IMR-90 (cell line): ENCODE measurements at regions not wholly inside any gene's neighbourhood (a gene's known extent, or its start where the extent isn't known, plus 50 kb on each side); places are given as distances from the start of the nearest gene placed in this dataset.

Source experiments
- ATAC-seq: fragments of 200-7000 bp; cut with Tn5 transposase; 2 replicates; pipeline ENCODE4 v1.9.1; 2020; ENCODE audit warnings: low read depth, mild to moderate bottlenecking, moderate library complexity
- BruUV-seq: library from RNA; stranded (reverse); fragments of 400-500 nt; replicated peaks from 2 replicates; lab custom pipeline; 2021; lab: Mats Ljungman, UMichigan
- CTCF ChIA-PET: fragments of 300-600 bp; formaldehyde crosslinking; extraction: SDS; loops from one replicate; lab custom pipeline; 2021; ENCODE audit warnings: antibody characterized with exemption; lab: Yijun Ruan, JAX
- POLR2A ChIA-PET: fragments of 300-600 bp; sonication (Branson Sonifier 250); formaldehyde crosslinking; loops from one replicate; lab custom pipeline; 2022; ENCODE audit warnings: antibody characterized with exemption; ENCODE audit not compliant: unreplicated experiment; lab: Charles Lee
- DNase-seq: peaks from one replicate; pipeline ENCODE4 v3.0.0; 2013
- H2AFZ ChIP-seq: replicated peaks from 2 replicates; pipeline ENCODE3; 2013; ENCODE audit warnings: low read length, mild to moderate bottlenecking; ENCODE audit not compliant: poor library complexity
- H2AK5ac ChIP-seq: 2 replicates; pipeline ENCODE4 v1.6.1; 2013; ENCODE audit warnings: low read depth, low read length, inconsistent platforms
- H2AK9ac ChIP-seq: replicated peaks from 2 replicates; pipeline ENCODE3; 2013; ENCODE audit warnings: mild to moderate bottlenecking, low read depth, low read length, moderate library complexity; ENCODE audit not compliant: poor library complexity
- H2BK120ac ChIP-seq: 2 replicates; pipeline ENCODE4 v1.6.1; 2013; ENCODE audit warnings: low read depth, low read length, inconsistent platforms
- H2BK15ac ChIP-seq: 3 replicates; pipeline ENCODE4 v1.6.1; 2013; ENCODE audit warnings: low read depth, low read length, inconsistent platforms
- H2BK20ac ChIP-seq: 2 replicates; pipeline ENCODE4 v1.6.1; 2013; ENCODE audit warnings: low read depth, mild to moderate bottlenecking, inconsistent platforms, low read length, moderate library complexity
- H2BK5ac ChIP-seq: 2 replicates; pipeline ENCODE4 v1.6.1; 2013; ENCODE audit warnings: mild to moderate bottlenecking, low read depth, low read length, inconsistent platforms; ENCODE audit not compliant: poor library complexity, severe bottlenecking
- H3K14ac ChIP-seq: replicated peaks from 2 replicates; pipeline ENCODE4 v1.6.1; 2013; ENCODE audit warnings: low read depth, low read length, inconsistent platforms
- H3K18ac ChIP-seq: 2 replicates; pipeline ENCODE4 v1.6.1; 2013; ENCODE audit warnings: low read depth, low read length, control low read depth
- H3K23ac ChIP-seq: 2 replicates; pipeline ENCODE4 v1.6.1; 2013; ENCODE audit warnings: low read depth, low read length, inconsistent platforms
- H3K27ac ChIP-seq: 2 replicates; pipeline ENCODE4 v1.5.1; 2013; ENCODE audit warnings: mild to moderate bottlenecking, control low read depth, low read length; ENCODE audit not compliant: insufficient read depth
- H3K27me3 ChIP-seq: 2 replicates; pipeline ENCODE4 v1.6.1; 2013; ENCODE audit warnings: low read length; ENCODE audit not compliant: control insufficient read depth, insufficient read depth
- H3K36me3 ChIP-seq: 2 replicates; pipeline ENCODE4 v1.6.1; 2013; ENCODE audit warnings: low read length, mixed read lengths; ENCODE audit not compliant: control insufficient read depth, insufficient read depth
- H3K4ac ChIP-seq: 2 replicates; pipeline ENCODE4 v1.6.1; 2013; ENCODE audit warnings: low read depth, low read length, inconsistent platforms
- H3K4me1 ChIP-seq: 2 replicates; pipeline ENCODE4 v1.6.1; 2013; ENCODE audit warnings: low read length, mixed read lengths; ENCODE audit not compliant: control insufficient read depth, insufficient read depth
- H3K4me2 ChIP-seq: 2 replicates; pipeline ENCODE4 v1.6.1; 2013; ENCODE audit warnings: low read depth, mild to moderate bottlenecking, control low read depth, low read length, moderate library complexity
- H3K4me3 ChIP-seq: 2 replicates; pipeline ENCODE4 v1.5.1; 2013; ENCODE audit warnings: low read depth, mild to moderate bottlenecking, control low read depth, low read length, moderate library complexity; ENCODE audit not compliant: insufficient read depth
- H3K56ac ChIP-seq: 2 replicates; pipeline ENCODE4 v1.6.1; 2013; ENCODE audit warnings: low read length, inconsistent platforms; ENCODE audit not compliant: insufficient read depth; ENCODE audit errors: extremely low read depth
- H3K79me1 ChIP-seq, 2 experiments: 2 replicates each; pipeline ENCODE4 v1.6.1; 2013; ENCODE audit warnings: low read length in 2 of 2, inconsistent platforms in 1 of 2, low read depth in 1 of 2
- H3K9ac ChIP-seq: 2 replicates; pipeline ENCODE4 v1.6.1; 2013; ENCODE audit warnings: low read depth, low read length, control low read depth
- H3K9me1 ChIP-seq: 2 replicates; pipeline ENCODE4 v1.6.1; 2013; ENCODE audit warnings: low read length, inconsistent platforms; ENCODE audit not compliant: insufficient read depth
- H3K9me3 ChIP-seq: 2 replicates; pipeline ENCODE4 v1.6.1; 2013; ENCODE audit warnings: low read length; ENCODE audit not compliant: control insufficient read depth, insufficient read depth
- H4K20me1 ChIP-seq: 2 replicates; pipeline ENCODE4 v1.6.1; 2013; ENCODE audit warnings: low read length, inconsistent platforms; ENCODE audit not compliant: insufficient read depth
- H4K5ac ChIP-seq: 2 replicates; pipeline ENCODE4 v1.6.1; 2013; ENCODE audit warnings: mild to moderate bottlenecking, low read depth, low read length, control low read depth
- H4K8ac ChIP-seq, 2 experiments: 2 replicates each; pipeline ENCODE4 v1.6.1; 2013; ENCODE audit warnings: low read depth in 2 of 2, low read length in 2 of 2, control low read depth in 1 of 2, inconsistent platforms in 1 of 2
- H4K91ac ChIP-seq: 2 replicates; pipeline ENCODE4 v1.6.1; 2013; ENCODE audit warnings: low read depth, low read length, inconsistent platforms; ENCODE audit not compliant: insufficient read depth
- BHLHE40 ChIP-seq: fragments of 150-350 bp; IDR thresholded peaks from 2 replicates; pipeline ENCODE4 v1.6.1; 2016; ENCODE audit warnings: mild to moderate bottlenecking, low read depth, low read length
- CEBPB ChIP-seq: IDR thresholded peaks from 2 replicates; pipeline ENCODE4 v1.6.1; 2012; ENCODE audit warnings: low read depth, low read length, improper control_type of control experiment
- CHD1 ChIP-seq: IDR thresholded peaks from 2 replicates; pipeline ENCODE4 v1.6.1; 2012; ENCODE audit warnings: low read depth, low read length, improper control_type of control experiment
- CTCF ChIP-seq: conservative IDR thresholded peaks from 2 replicates; pipeline ENCODE4 v1.5.1; 2012; ENCODE audit warnings: mild to moderate bottlenecking, low read depth, low read length, improper control_type of control experiment
- ELK1 ChIP-seq: fragments of 150-350 bp; IDR thresholded peaks from 2 replicates; pipeline ENCODE4 v1.6.1; 2016; ENCODE audit warnings: low read depth, mild to moderate bottlenecking, low read length, moderate library complexity, borderline replicate concordance
- MAFK ChIP-seq: IDR thresholded peaks from 2 replicates; pipeline ENCODE4 v1.6.1; 2012; ENCODE audit warnings: low read depth, low read length, improper control_type of control experiment
- MAZ ChIP-seq: IDR thresholded peaks from 2 replicates; pipeline ENCODE4 v1.6.1; 2012; ENCODE audit warnings: low read depth, mild to moderate bottlenecking, low read length, improper control_type of control experiment, moderate library complexity, borderline replicate concordance
- MXI1 ChIP-seq: IDR thresholded peaks from 2 replicates; pipeline ENCODE4 v1.6.1; 2012; ENCODE audit warnings: low read depth, mild to moderate bottlenecking, low read length, moderate library complexity, borderline replicate concordance
- NFE2L2 ChIP-seq: fragments of 150-350 bp; IDR thresholded peaks from 2 replicates; pipeline ENCODE4 v1.6.1; 2016; ENCODE audit warnings: low read depth, mild to moderate bottlenecking, low read length
- RAD21 ChIP-seq: IDR thresholded peaks from 2 replicates; pipeline ENCODE4 v1.6.1; 2012; ENCODE audit warnings: low read length, improper control_type of control experiment
- RCOR1 ChIP-seq: IDR thresholded peaks from 2 replicates; pipeline ENCODE4 v1.6.1; 2012; ENCODE audit warnings: mild to moderate bottlenecking, low read length, improper control_type of control experiment; ENCODE audit not compliant: insufficient replicate concordance
- RFX5 ChIP-seq: IDR thresholded peaks from 2 replicates; pipeline ENCODE4 v1.8.0; 2012; ENCODE audit warnings: low read depth, mild to moderate bottlenecking, low read length, moderate library complexity
- SMC3 ChIP-seq: fragments of 150-350 bp; IDR thresholded peaks from 2 replicates; pipeline ENCODE4 v1.6.1; 2016; ENCODE audit warnings: low read depth, mild to moderate bottlenecking, antibody characterized with exemption, low read length, moderate library complexity
- USF2 ChIP-seq: fragments of 150-350 bp; IDR thresholded peaks from 2 replicates; pipeline ENCODE4 v1.6.1; 2017; ENCODE audit warnings: mild to moderate bottlenecking, antibody characterized with exemption, low read length, low read depth
- WGBS, 2 experiments: methylation state at CpG; one replicate each; pipeline versions ENCODE4 v1.1.5 to v1.1.7; 2013; ENCODE audit warnings: missing lambda C conversion rate in 2 of 2; ENCODE audit not compliant: insufficient read length in 1 of 2; ENCODE audit errors: extremely low coverage in 2 of 2; 5-methylcytosine and 5-hydroxymethylcytosine counted together
- dilution Hi-C: fragments of 300-500 bp; cut with HindIII; formaldehyde crosslinking; loops from one replicate; pipeline ENCODE4 v1.14.3; 2018; ENCODE audit warnings: low sequenced_read_pairs; ENCODE audit not compliant: unreplicated experiment
- in situ Hi-C: fragments of 300-500 bp; cut with MboI; formaldehyde crosslinking; loops from 3 replicates; pipeline ENCODE4 v1.14.3; 2019; ENCODE audit warnings: low sequenced_read_pairs, inconsistent platforms, mixed read lengths
- intact Hi-C: fragments of 100-400 bp; cut with micrococcal nuclease; formaldehyde crosslinking; loops from 2 replicates; pipeline ENCODE4 v1.10.0; 2022

GRCh38 chr9:7407246-7407645 is 392.3 kb downstream of the DMAC1 start:
- Histone ChIP-seq H3K36me3 (no peaks in the 10 kb centered on the region), H3K9me1 (no peaks in the 10 kb centered on the region), H2AK5ac (no peak overlapping the region), H3K23ac (no peak overlapping the region), H2BK15ac (no peak overlapping the region), H2AFZ (no peak overlapping the region), H3K4me2 (no peak overlapping the region), H3K27me3 (no peaks in the 10 kb centered on the region), H3K9ac (no peak overlapping the region), H4K5ac (no peak overlapping the region), H3K56ac (no peak overlapping the region), H3K4me1 (peaks cover 2% of the 10 kb centered on the region; the same call in 1 of the 2 replicates), H3K4me3 (no peak overlapping the region), H3K14ac (no peak overlapping the region), H3K79me1 (no peaks in the 10 kb centered on the region), H4K91ac (no peak overlapping the region), H2BK120ac (no peak overlapping the region), H2AK9ac (no peak overlapping the region), H3K9me3 (no peaks in the 10 kb centered on the region), H2BK20ac (no peak overlapping the region), H2BK5ac (no peak overlapping the region), H4K20me1 (no peaks in the 10 kb centered on the region), H4K8ac (no peak overlapping the region), H3K18ac (no peak overlapping the region), H3K4ac (no peak overlapping the region), H3K27ac (no peak overlapping the region)
- POLR2A ChIA-PET: no interaction called here
- BruUV-seq: no TSS peak
- WGBS, 2 experiments: no CpG with 5 or more reads among the region's 3 CpGs
- in situ Hi-C loops: no loop called here
- ATAC-seq (no peak), DNase-seq (no peak)
- dilution Hi-C loops: no loop called here
- intact Hi-C loops: loop anchor here (10.0 kb wide), 2 partner anchors 352 to 398 kb away; no protein-coding TSS in a partner anchor
- TF ChIP-seq ELK1 (no peak), RCOR1 (no peak), USF2 (no peak), CTCF (no peak), MXI1 (no peak), RFX5 (no peak), CEBPB (no peak), SMC3 (no peak), MAFK (no peak), RAD21 (no peak), CHD1 (no peak), BHLHE40 (no peak), MAZ (no peak), NFE2L2 (no peak)
- CTCF ChIA-PET: no interaction called here
